ENCODE measurements at regions not wholly inside any gene's neighbourhood (a gene's known extent, or its start where the extent isn't known, plus 50 kb on each side); places are given as distances from the start of the nearest gene placed in this dataset.

DNA sequence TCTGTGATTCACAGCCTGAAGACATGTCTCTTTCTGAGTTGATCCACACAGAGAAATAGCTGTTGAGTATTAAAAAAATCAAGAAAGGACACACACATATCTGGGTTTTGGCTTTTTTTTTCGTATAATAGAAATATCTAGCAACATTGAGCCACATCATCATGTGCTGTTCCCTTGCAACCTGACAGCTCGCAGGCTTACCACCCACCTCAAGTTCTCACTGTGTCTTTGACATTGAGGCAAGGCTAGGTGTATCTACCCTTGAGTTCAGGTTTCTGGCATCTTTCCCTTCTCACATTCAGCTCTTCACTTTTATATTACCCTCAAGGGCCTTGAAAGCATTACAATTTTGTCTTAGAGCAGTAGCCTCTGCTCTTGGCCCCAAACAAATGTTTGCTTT, 490.3 kb upstream of the KIRREL3 start:
- H3K9me3 ChIP-seq (ENCODE audit: insufficient read depth, low read depth, low read length), result peaks cover 15% of the 10 kb centered on the region
- H3K79me2 ChIP-seq (ENCODE audit: insufficient read depth, low read length), result no peaks in the 10 kb centered on the region
- H3K4me1 ChIP-seq (ENCODE audit: insufficient read depth, low read length, poor library complexity, severe bottlenecking), result no peaks in the 10 kb centered on the region
- no peaks in the 10 kb centered on the region for H3K9me2 ChIP-seq (replicated peaks; ENCODE audit: low read depth, low read length)
- H3K27me3 ChIP-seq (ENCODE audit: insufficient read depth, low read length, poor library complexity, severe bottlenecking), result no peaks in the 10 kb centered on the region
- no peaks in the 10 kb centered on the region for H3F3A ChIP-seq (ENCODE audit: low read depth)
- H3K9ac ChIP-seq (ENCODE audit: low read depth, low read length, poor library complexity, severe bottlenecking), result no peak overlapping the region
- no peak overlapping the region for H2AFZ ChIP-seq (ENCODE audit: low read length)
- H3K36me3 ChIP-seq (ENCODE audit: insufficient read depth, low read length), result no peaks in the 10 kb centered on the region
- H3K4me3 ChIP-seq (ENCODE audit: low read length, poor library complexity, severe bottlenecking), result no peak overlapping the region
- no peak overlapping the region for H3K4me2 ChIP-seq (ENCODE audit: low read depth, low read length, poor library complexity, severe bottlenecking)
- H4K20me1 ChIP-seq (ENCODE audit: insufficient read depth, low read length, poor library complexity, severe bottlenecking), result no peaks in the 10 kb centered on the region
- no peak for TF ChIP-seq EZH2phosphoT487 (IDR thresholded peaks at IDR 0.05; ENCODE audit: borderline replicate concordance)
- TF ChIP-seq, protein P1, sequence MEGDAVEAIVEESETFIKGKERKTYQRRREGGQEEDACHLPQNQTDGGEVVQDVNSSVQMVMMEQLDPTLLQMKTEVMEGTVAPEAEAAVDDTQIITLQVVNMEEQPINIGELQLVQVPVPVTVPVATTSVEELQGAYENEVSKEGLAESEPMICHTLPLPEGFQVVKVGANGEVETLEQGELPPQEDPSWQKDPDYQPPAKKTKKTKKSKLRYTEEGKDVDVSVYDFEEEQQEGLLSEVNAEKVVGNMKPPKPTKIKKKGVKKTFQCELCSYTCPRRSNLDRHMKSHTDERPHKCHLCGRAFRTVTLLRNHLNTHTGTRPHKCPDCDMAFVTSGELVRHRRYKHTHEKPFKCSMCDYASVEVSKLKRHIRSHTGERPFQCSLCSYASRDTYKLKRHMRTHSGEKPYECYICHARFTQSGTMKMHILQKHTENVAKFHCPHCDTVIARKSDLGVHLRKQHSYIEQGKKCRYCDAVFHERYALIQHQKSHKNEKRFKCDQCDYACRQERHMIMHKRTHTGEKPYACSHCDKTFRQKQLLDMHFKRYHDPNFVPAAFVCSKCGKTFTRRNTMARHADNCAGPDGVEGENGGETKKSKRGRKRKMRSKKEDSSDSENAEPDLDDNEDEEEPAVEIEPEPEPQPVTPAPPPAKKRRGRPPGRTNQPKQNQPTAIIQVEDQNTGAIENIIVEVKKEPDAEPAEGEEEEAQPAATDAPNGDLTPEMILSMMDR (conservative IDR thresholded peaks at IDR 0.05; ENCODE audit: low read length), result no peak

DNA sequence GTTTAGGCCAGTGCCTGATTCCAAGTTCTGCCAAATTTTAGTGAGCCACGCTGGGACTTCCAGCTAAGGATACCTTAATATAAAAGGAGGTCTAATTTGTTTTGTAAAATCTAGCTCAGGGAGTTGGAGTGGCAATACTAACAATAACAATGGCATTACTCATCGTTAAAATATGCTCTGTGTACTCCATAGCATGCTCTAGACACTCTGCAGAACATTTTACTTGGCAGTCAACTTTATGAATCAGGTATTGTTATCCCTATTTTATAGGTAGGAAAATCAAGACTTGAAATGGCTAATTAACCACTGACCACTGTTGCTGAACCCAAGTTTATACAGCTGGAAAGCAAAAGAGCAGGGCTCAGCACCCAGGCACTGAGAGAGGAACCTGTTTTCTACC, 485.0 kb upstream of the KIRREL3 start:
- no peaks in the 10 kb centered on the region for H3K4me1 ChIP-seq (ENCODE audit: insufficient read depth, low read length, poor library complexity, severe bottlenecking)
- no peaks in the 10 kb centered on the region for H3K79me2 ChIP-seq (ENCODE audit: insufficient read depth, low read length)
- no peaks in the 10 kb centered on the region for H3F3A ChIP-seq (ENCODE audit: low read depth)
- H3K27me3 ChIP-seq (ENCODE audit: insufficient read depth, low read length, poor library complexity, severe bottlenecking), result no peaks in the 10 kb centered on the region
- H3K4me3 ChIP-seq (ENCODE audit: low read length, poor library complexity, severe bottlenecking), result no peak overlapping the region
- TF ChIP-seq, protein P1 (conservative IDR thresholded peaks at IDR 0.05; ENCODE audit: low read length), result no peak
- TF ChIP-seq EZH2phosphoT487 (IDR thresholded peaks at IDR 0.05; ENCODE audit: borderline replicate concordance), result no peak
- no peak overlapping the region for H2AFZ ChIP-seq (ENCODE audit: low read length)
- H3K4me2 ChIP-seq (ENCODE audit: low read depth, low read length, poor library complexity, severe bottlenecking), result no peak overlapping the region
- H3K9ac ChIP-seq (ENCODE audit: low read depth, low read length, poor library complexity, severe bottlenecking), result no peak overlapping the region
- H4K20me1 ChIP-seq (ENCODE audit: insufficient read depth, low read length, poor library complexity, severe bottlenecking), result no peaks in the 10 kb centered on the region
- peaks cover 2% of the 10 kb centered on the region; the same call in 1 of the 2 replicates for H3K9me3 ChIP-seq (ENCODE audit: insufficient read depth, low read depth, low read length)
- no peaks in the 10 kb centered on the region for H3K36me3 ChIP-seq (ENCODE audit: insufficient read depth, low read length)
- H3K9me2 ChIP-seq (replicated peaks; ENCODE audit: low read depth, low read length), result no peaks in the 10 kb centered on the region

DNA sequence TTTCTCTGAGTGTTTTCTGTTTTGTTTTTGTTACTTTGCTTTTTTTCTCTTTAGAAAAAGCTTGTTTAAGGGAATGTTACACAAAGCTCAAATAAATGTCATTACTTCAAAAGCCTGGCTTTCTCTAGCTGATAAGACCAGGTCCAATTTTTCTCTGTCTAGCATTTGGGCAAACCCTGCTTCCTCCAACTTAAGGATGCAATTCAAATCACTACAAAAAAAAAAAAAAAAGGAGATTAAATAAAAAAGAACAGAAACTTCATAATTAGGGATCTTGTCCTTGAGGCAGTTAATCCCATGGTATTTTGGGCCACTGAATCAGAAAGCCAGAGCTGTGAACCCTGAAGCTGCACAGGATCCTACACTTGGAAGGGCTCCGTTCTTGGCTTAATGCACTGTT, 480.8 kb upstream of the KIRREL3 start:
- TF ChIP-seq EZH2phosphoT487 (IDR thresholded peaks at IDR 0.05; ENCODE audit: borderline replicate concordance), result no peak
- TF ChIP-seq, protein P1 (conservative IDR thresholded peaks at IDR 0.05; ENCODE audit: low read length), result no peak
- no peaks in the 10 kb centered on the region for H4K20me1 ChIP-seq (ENCODE audit: insufficient read depth, low read length, poor library complexity, severe bottlenecking)
- no peaks in the 10 kb centered on the region for H3K27me3 ChIP-seq (ENCODE audit: insufficient read depth, low read length, poor library complexity, severe bottlenecking)
- H3K9me3 ChIP-seq (ENCODE audit: insufficient read depth, low read depth, low read length), result no peaks in the 10 kb centered on the region
- no peak overlapping the region for H3K4me2 ChIP-seq (ENCODE audit: low read depth, low read length, poor library complexity, severe bottlenecking)
- H3K9me2 ChIP-seq (replicated peaks; ENCODE audit: low read depth, low read length), result no peaks in the 10 kb centered on the region
- no peaks in the 10 kb centered on the region for H3F3A ChIP-seq (ENCODE audit: low read depth)
- no peaks in the 10 kb centered on the region for H3K36me3 ChIP-seq (ENCODE audit: insufficient read depth, low read length)
- no peak overlapping the region for H2AFZ ChIP-seq (ENCODE audit: low read length)
- no peaks in the 10 kb centered on the region for H3K79me2 ChIP-seq (ENCODE audit: insufficient read depth, low read length)
- H3K4me3 ChIP-seq (ENCODE audit: low read length, poor library complexity, severe bottlenecking), result no peak overlapping the region
- H3K9ac ChIP-seq (ENCODE audit: low read depth, low read length, poor library complexity, severe bottlenecking), result no peak overlapping the region
- no peaks in the 10 kb centered on the region for H3K4me1 ChIP-seq (ENCODE audit: insufficient read depth, low read length, poor library complexity, severe bottlenecking)
